H1 (cell line): ENCODE measurements at regions not wholly inside any gene's neighbourhood (a gene's known extent, or its start where the extent isn't known, plus 50 kb on each side); places are given as distances from the start of the nearest gene placed in this dataset.

Experiments used
- CTCF ChIA-PET: fragments of 300-600 bp; sonication (Branson Sonifier 250); formaldehyde crosslinking; loops from one replicate; lab custom pipeline; 2021; ENCODE audit not compliant: partially characterized antibody; lab: Charles Lee
- POLR2A ChIA-PET: fragments of 300-600 bp; sonication (Branson Sonifier 250); formaldehyde crosslinking; loops from one replicate; lab custom pipeline; 2021; ENCODE audit warnings: inconsistent platforms; ENCODE audit not compliant: partially characterized antibody; lab: Charles Lee
- DNase-seq, 2 experiments: peaks; one replicate each; pipeline versions ENCODE4 v3.0.0 to v3.0.0-alpha.2; 2010 to 2022; ENCODE audit warnings: low spot score in 2 of 2, low read depth in 1 of 2, mixed read lengths in 1 of 2
- FAIRE-seq: peaks from 2 replicates; lab custom pipeline; 2011; peaks lifted over from hg19 to GRCh38; lab: Jason Lieb, UNC
- H2AFZ ChIP-seq: 2 replicates; pipeline ENCODE4 v1.8.1; 2012; ENCODE audit warnings: low read length, inconsistent platforms
- H2AK5ac ChIP-seq: 2 replicates; pipeline ENCODE4 v1.6.1; 2013; ENCODE audit warnings: low read depth, low read length
- H2BK120ac ChIP-seq: replicated peaks from 2 replicates; pipeline ENCODE3; 2013; ENCODE audit warnings: low read depth, low read length, inconsistent platforms
- H2BK12ac ChIP-seq: 2 replicates; pipeline ENCODE4 v1.6.1; 2013; ENCODE audit warnings: low read depth, low read length
- H2BK15ac ChIP-seq: 2 replicates; pipeline ENCODE4 v1.6.1; 2013; ENCODE audit warnings: low read length
- H2BK20ac ChIP-seq: 2 replicates; pipeline ENCODE4 v1.6.1; 2013; ENCODE audit warnings: low read length
- H2BK5ac ChIP-seq: 2 replicates; pipeline ENCODE4 v1.6.1; 2013; ENCODE audit warnings: low read depth, low read length
- H3K14ac ChIP-seq: 2 replicates; pipeline ENCODE4 v1.6.1; 2013; ENCODE audit warnings: inconsistent platforms; ENCODE audit not compliant: insufficient read length
- H3K18ac ChIP-seq: 2 replicates; pipeline ENCODE4 v1.6.1; 2013; ENCODE audit warnings: low read length; ENCODE audit errors: extremely low read depth
- H3K23ac ChIP-seq: 2 replicates; pipeline ENCODE4 v1.6.1; 2013; ENCODE audit warnings: inconsistent platforms; ENCODE audit not compliant: insufficient read length
- H3K23me2 ChIP-seq: 2 replicates; pipeline ENCODE4 v1.6.1; 2013; ENCODE audit warnings: low read depth, low read length
- H3K27ac ChIP-seq: 2 replicates; pipeline ENCODE4 v1.6.1; 2011; ENCODE audit warnings: low read depth, low read length, inconsistent platforms
- H3K27me3 ChIP-seq, 4 experiments: replicated peaks in 1 of 4; 1 replicate in 1 of 4; 2 replicates in 3 of 4; pipeline versions ENCODE4 v1.6.1 to v1.8.1; 2011 to 2013; ENCODE audit warnings: low read length in 3 of 4, mild to moderate bottlenecking in 3 of 4, inconsistent platforms in 2 of 4, mixed read lengths in 2 of 4, moderate library complexity in 1 of 4; ENCODE audit not compliant: control insufficient read depth in 3 of 4, insufficient read depth in 3 of 4; ENCODE audit errors: extremely low read depth in 1 of 4
- H3K36me3 ChIP-seq, 4 experiments: 2 replicates each; pipeline versions ENCODE4 v1.6.1 to v1.8.1; 2011 to 2013; ENCODE audit warnings: mild to moderate bottlenecking in 4 of 4, low read length in 3 of 4, moderate library complexity in 2 of 4, control low read depth in 1 of 4, inconsistent platforms in 1 of 4; ENCODE audit not compliant: insufficient read depth in 4 of 4, control insufficient read depth in 2 of 4
- H3K4ac ChIP-seq: replicated peaks from 2 replicates; pipeline ENCODE3; 2013; ENCODE audit warnings: low read length, low read depth, mixed read lengths, inconsistent platforms; ENCODE audit not compliant: insufficient read length
- H3K4me1 ChIP-seq, 4 experiments: replicated peaks in 1 of 4; 1 replicate in 1 of 4; 2 replicates in 3 of 4; pipeline versions ENCODE4 v1.6.1 to v1.8.1; 2011 to 2013; ENCODE audit warnings: low read length in 3 of 4, inconsistent platforms in 2 of 4, mixed read lengths in 1 of 4; ENCODE audit not compliant: insufficient read depth in 4 of 4, control insufficient read depth in 3 of 4
- H3K4me2 ChIP-seq, 2 experiments: 2 replicates each; pipeline versions ENCODE4 v1.6.1 to v1.8.1; 2011 to 2013; ENCODE audit warnings: low read depth in 2 of 2, low read length in 2 of 2, control low read depth in 1 of 2, inconsistent platforms in 1 of 2, mild to moderate bottlenecking in 1 of 2; ENCODE audit not compliant: insufficient read depth in 1 of 2
- H3K4me3 ChIP-seq, 4 experiments: fragments of 200-600, 300-600 bp in 1 of 4; sonication (generic), shearing (Covaris generic), sonication (Bioruptor Twin) in 1 of 4; 2 replicates each; pipeline versions ENCODE4 v1.5.1 to v1.8.1; 2011 to 2016; ENCODE audit warnings: low read length in 4 of 4, low read depth in 3 of 4, control low read depth in 2 of 4, inconsistent platforms in 2 of 4, mild to moderate bottlenecking in 2 of 4, mixed read lengths in 1 of 4, moderate library complexity in 1 of 4; ENCODE audit not compliant: insufficient read depth in 2 of 4; ENCODE audit errors: extremely low read depth in 1 of 4
- H3K56ac ChIP-seq: replicated peaks from 2 replicates; pipeline ENCODE3; 2013; ENCODE audit warnings: low read depth, mild to moderate bottlenecking, mixed read lengths, low read length, inconsistent platforms; ENCODE audit not compliant: insufficient read length
- H3K79me1 ChIP-seq: 2 replicates; pipeline ENCODE4 v1.6.1; 2013; ENCODE audit warnings: low read depth, low read length, control low read depth
- H3K79me2 ChIP-seq, 2 experiments: 2 replicates each; pipeline versions ENCODE4 v1.6.1 to v1.8.1; 2012 to 2013; ENCODE audit warnings: low read length in 2 of 2, mild to moderate bottlenecking in 2 of 2, inconsistent platforms in 1 of 2; ENCODE audit not compliant: insufficient read depth in 2 of 2, control insufficient read depth in 1 of 2
- H3K9ac ChIP-seq, 4 experiments: replicated peaks in 1 of 4; 1 replicate in 1 of 4; 2 replicates in 3 of 4; pipeline versions ENCODE4 v1.6.1 to v1.8.1; 2011 to 2013; ENCODE audit warnings: low read depth in 3 of 4, low read length in 3 of 4, control low read depth in 2 of 4, mild to moderate bottlenecking in 2 of 4, moderate library complexity in 2 of 4, inconsistent platforms in 1 of 4; ENCODE audit errors: extremely low read depth in 1 of 4
- H3K9me3 ChIP-seq, 2 experiments: 2 replicates each; pipeline versions ENCODE4 v1.6.1 to v1.8.1; 2012 to 2013; ENCODE audit warnings: mild to moderate bottlenecking in 2 of 2, moderate library complexity in 2 of 2, control low read depth in 1 of 2, inconsistent platforms in 1 of 2, low read depth in 1 of 2, low read length in 1 of 2, mixed read lengths in 1 of 2; ENCODE audit not compliant: insufficient read depth in 2 of 2
- H4K20me1 ChIP-seq, 2 experiments: replicated peaks in 1 of 2; 2 replicates each; pipeline versions ENCODE3 to v1.8.1; 2011 to 2013; ENCODE audit warnings: inconsistent platforms in 2 of 2, low read length in 2 of 2, mild to moderate bottlenecking in 1 of 2; ENCODE audit not compliant: insufficient read depth in 2 of 2, control insufficient read depth in 1 of 2
- H4K5ac ChIP-seq: 2 replicates; pipeline ENCODE4 v1.6.1; 2013; ENCODE audit warnings: low read length, low read depth, mixed read lengths, inconsistent platforms; ENCODE audit not compliant: insufficient read length
- H4K8ac ChIP-seq: 2 replicates; pipeline ENCODE4 v1.8.0; 2013; ENCODE audit warnings: mild to moderate bottlenecking, moderate library complexity, low read length, inconsistent platforms; ENCODE audit not compliant: insufficient read depth; ENCODE audit errors: extremely low read depth
- H4K91ac ChIP-seq: replicated peaks from 2 replicates; pipeline ENCODE3; 2013; ENCODE audit warnings: low read length, mixed read lengths, inconsistent platforms; ENCODE audit not compliant: insufficient read length
- ASH2L ChIP-seq: fragments of 200-600, 300-600 bp; sonication (generic); IDR thresholded peaks from one replicate; pipeline ENCODE4 v1.7.1; 2017; ENCODE audit warnings: low read length
- BACH1 ChIP-seq: IDR thresholded peaks from 2 replicates; pipeline ENCODE4 v1.6.1; 2012; ENCODE audit warnings: low read length, improper control_type of control experiment
- CTBP2 ChIP-seq: IDR thresholded peaks from 2 replicates; pipeline ENCODE4 v1.7.0; 2011; ENCODE audit warnings: borderline replicate concordance, mild to moderate bottlenecking, moderate library complexity, mixed read lengths, low read length; ENCODE audit not compliant: insufficient read depth, insufficient read length
- EZH2 ChIP-seq: fragments of 200-600 bp; sonication (generic); IDR thresholded peaks from 2 replicates; pipeline ENCODE4 v1.7.1; 2012; ENCODE audit warnings: low read depth, mild to moderate bottlenecking, moderate library complexity, low read length, inconsistent platforms; ENCODE audit not compliant: severe bottlenecking
- KDM1A ChIP-seq: fragments of 200-600, 300-600 bp; sonication (generic); IDR thresholded peaks from 2 replicates; pipeline ENCODE4 v1.7.1; 2016; ENCODE audit warnings: mild to moderate bottlenecking, low read length, borderline replicate concordance
- KDM5A ChIP-seq: fragments of 200-600 bp; IDR thresholded peaks from 2 replicates; pipeline ENCODE4 v1.7.1; 2012; ENCODE audit warnings: mild to moderate bottlenecking, low read length, inconsistent platforms, mixed read lengths
- POLR2A ChIP-seq, 2 experiments: IDR thresholded peaks; 1 replicate in 1 of 2; 2 replicates in 1 of 2; pipeline ENCODE4 v1.6.1; 2011; ENCODE audit warnings: low read depth in 2 of 2, low read length in 2 of 2, mild to moderate bottlenecking in 2 of 2; ENCODE audit errors: control extremely low read depth in 1 of 2
- POU5F1 ChIP-seq: IDR thresholded peaks from 2 replicates; pipeline ENCODE4 v1.6.1; 2011; ENCODE audit warnings: low read depth, mild to moderate bottlenecking, low read length, moderate library complexity
- RAD21 ChIP-seq, 2 experiments: IDR thresholded peaks in 1 of 2; conservative IDR thresholded peaks in 1 of 2; 2 replicates each; pipeline ENCODE4 v1.6.1; 2011; ENCODE audit warnings: low read depth in 2 of 2, low read length in 2 of 2, improper control_type of control experiment in 1 of 2, inconsistent platforms in 1 of 2, mild to moderate bottlenecking in 1 of 2, moderate library complexity in 1 of 2
- WGBS, 2 experiments: shearing (Covaris generic) in 1 of 2; methylation state at CpG; one replicate each; pipeline versions ENCODE4 v1.1.6 to v1.1.7; 2013 to 2015; ENCODE audit warnings: low lambda C conversion rate in 2 of 2, mixed read lengths in 2 of 2, inconsistent platforms in 1 of 2, low coverage in 1 of 2, missing lambda C conversion rate in 1 of 2; ENCODE audit not compliant: insufficient replicate concordance in 2 of 2, insufficient coverage in 1 of 2, insufficient read length in 1 of 2; ENCODE audit errors: extremely low coverage in 1 of 2, missing lambda C conversion rate in 1 of 2; 5-methylcytosine and 5-hydroxymethylcytosine counted together
- TF ChIP-seq, protein P1 (sequence below): IDR thresholded peaks from 2 replicates; pipeline ENCODE4 v1.6.1; 2012; ENCODE audit warnings: inconsistent platforms
- TF ChIP-seq, protein P2 (sequence below): IDR thresholded peaks from 2 replicates; pipeline ENCODE4 v1.6.1; 2012; ENCODE audit warnings: inconsistent platforms

DNA sequence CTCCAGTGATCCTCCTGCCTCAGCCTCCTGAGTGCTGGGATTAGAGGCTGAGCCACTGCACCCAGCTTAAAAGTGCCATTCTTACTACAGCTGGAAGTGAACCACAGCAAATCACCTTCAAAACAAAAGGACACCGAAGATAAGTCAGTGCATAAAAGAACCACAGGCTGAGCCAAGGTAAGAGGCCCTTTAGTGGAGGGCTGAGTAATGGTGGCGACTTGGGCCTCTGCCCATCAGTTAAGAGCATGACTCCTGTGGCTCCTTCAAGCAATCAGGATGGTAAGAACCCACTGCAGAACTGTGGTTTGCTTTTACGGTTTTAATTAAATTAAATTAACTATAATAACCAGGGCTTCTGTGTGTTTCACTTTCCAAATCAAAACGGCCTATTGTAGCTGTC lies 75.1 kb downstream of the CTAGE1 start:
- Histone ChIP-seq H3K79me2 (no peaks in the 10 kb centered on the region), H2AFZ (no peak overlapping the region), H3K4me3 (no peak overlapping the region), H3K4ac (no peak overlapping the region), H3K18ac (no peak overlapping the region), H3K14ac (no peak overlapping the region), H3K27ac (no peak overlapping the region), H2BK15ac (no peak overlapping the region), H3K23ac (no peak overlapping the region), H3K9me3 (no peaks in the 10 kb centered on the region), H4K20me1 (peaks cover 0 to 1% of the 10 kb centered on the region in 2 experiments), H3K27me3 (peaks cover 2 to 29% (median 21%) of the 10 kb centered on the region in 4 experiments), H3K9ac (no peak overlapping the region)
- POLR2A ChIA-PET, result interaction anchor here (0.6 kb wide), 1 partner anchor 175 kb away, joined by 3 read pairs; no protein-coding TSS in a partner anchor
- CTCF ChIA-PET, result interaction anchor here (1.0 to 2.0 kb wide), 3 partner anchors 9 to 14 kb away, joined by 3 to 9 read pairs (median 4); no protein-coding TSS in a partner anchor
- no peak for FAIRE-seq
- TF ChIP-seq BACH1 (no peak), POU5F1 (no peak), KDM5A (no peak), CTBP2 (no peak), EZH2 (no peak), RAD21 (IDR thresholded peaks at IDR 0.05 in 1 of 2, conservative IDR thresholded peaks at IDR 0.05 in 1 of 2; ENCODE audit: low read depth in 2 of 2, low read length in 2 of 2) (no peak), KDM1A (no peak), ASH2L (no peak), POLR2A (IDR thresholded peaks at IDR 0.05; ENCODE audit: control extremely low read depth in 1 of 2, low read depth in 2 of 2, low read length in 2 of 2) (no peak)
- TF ChIP-seq, protein P1, sequence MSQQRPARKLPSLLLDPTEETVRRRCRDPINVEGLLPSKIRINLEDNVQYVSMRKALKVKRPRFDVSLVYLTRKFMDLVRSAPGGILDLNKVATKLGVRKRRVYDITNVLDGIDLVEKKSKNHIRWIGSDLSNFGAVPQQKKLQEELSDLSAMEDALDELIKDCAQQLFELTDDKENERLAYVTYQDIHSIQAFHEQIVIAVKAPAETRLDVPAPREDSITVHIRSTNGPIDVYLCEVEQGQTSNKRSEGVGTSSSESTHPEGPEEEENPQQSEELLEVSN, result no peak
- TF ChIP-seq, protein P2, sequence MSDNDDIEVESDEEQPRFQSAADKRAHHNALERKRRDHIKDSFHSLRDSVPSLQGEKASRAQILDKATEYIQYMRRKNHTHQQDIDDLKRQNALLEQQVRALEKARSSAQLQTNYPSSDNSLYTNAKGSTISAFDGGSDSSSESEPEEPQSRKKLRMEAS, result no peak
- TF ChIP-seq, all 59 proteins: peak for 0
- Histone ChIP-seq H3K79me1 (no peaks in the 10 kb centered on the region), H3K36me3 (no peaks in the 10 kb centered on the region), H2BK5ac (no peak overlapping the region), H2BK12ac (no peak overlapping the region), H3K23me2 (0 out of 2 replicates have a peak, but pooled peaks cover 3% of the 10 kb centered on the region), H2BK20ac (no peak overlapping the region), H4K91ac (no peak overlapping the region), H3K4me2 (no peak overlapping the region), H4K5ac (no peak overlapping the region), H3K4me1 (peaks cover 0 to 9% (median 3%) of the 10 kb centered on the region in 4 experiments; a peak in 4 of 7 replicates), H2BK120ac (no peak overlapping the region), H2AK5ac (no peak overlapping the region), H3K56ac (no peak overlapping the region), H4K8ac (no peak overlapping the region)
- WGBS, 2 experiments, result 82% methylated on average over 4 of the region's 4 CpGs; no CpG with 5 or more reads in 1 of the 2 experiments
- DNase-seq, result no peak
